Naive B cell (primary cell): ENCODE measurements at regions not wholly inside any gene's neighbourhood (a gene's known extent, or its start where the extent isn't known, plus 50 kb on each side); places are given as distances from the start of the nearest gene placed in this dataset.

Experiments
- ATAC-seq, 2 donors: fragments of 150-1000 bp; cut with Tn5 transposase; 2 replicates each; pipeline ENCODE4 v1.10.0; 2021; ENCODE audit warnings: low read depth in 2 of 2, mild to moderate bottlenecking in 2 of 2, moderate library complexity in 2 of 2
- DNase-seq: peaks from one replicate; pipeline ENCODE4 v3.0.0; 2022
- H3K27ac Mint-ChIP-seq, 6 donors: one replicate each; pipeline ENCODE4 v1.8.0; 2020 to 2022; ENCODE audit warnings: mild to moderate bottlenecking in 6 of 6, mixed read lengths in 6 of 6, moderate library complexity in 5 of 6, inconsistent platforms in 2 of 6
- H3K27me3 Mint-ChIP-seq, 3 donors: one replicate each; pipeline ENCODE4 v1.8.0; 2021 to 2022; ENCODE audit warnings: mixed read lengths in 3 of 3, mild to moderate bottlenecking in 1 of 3
- H3K36me3 Mint-ChIP-seq, 2 donors: one replicate each; pipeline ENCODE4 v1.8.0; 2020 to 2022; ENCODE audit warnings: mixed read lengths in 2 of 2, inconsistent platforms in 1 of 2, mild to moderate bottlenecking in 1 of 2
- H3K4me1 Mint-ChIP-seq, 3 donors: one replicate each; pipeline ENCODE4 v1.8.0; 2020 to 2022; ENCODE audit warnings: mixed read lengths in 3 of 3, inconsistent platforms in 1 of 3, mild to moderate bottlenecking in 1 of 3, moderate library complexity in 1 of 3
- H3K4me3 Mint-ChIP-seq, 8 donors: one replicate each; pipeline ENCODE4 v1.8.0; 2020 to 2022; ENCODE audit warnings: mild to moderate bottlenecking in 8 of 8, mixed read lengths in 8 of 8, moderate library complexity in 8 of 8, inconsistent platforms in 2 of 8
- H3K9me3 Mint-ChIP-seq, 7 donors: one replicate each; pipeline ENCODE4 v1.8.0; 2020 to 2022; ENCODE audit warnings: mixed read lengths in 7 of 7, mild to moderate bottlenecking in 5 of 7, inconsistent platforms in 2 of 7, moderate library complexity in 1 of 7

- no peaks in the 10 kb centered on the region for H3K4me1 Mint-ChIP-seq
- no peaks in the 10 kb centered on the region for H3K36me3 Mint-ChIP-seq
- DNase-seq (no peak), ATAC-seq (no peak)
- peak overlapping the region in 1 of 6 donors; percentile 58 for H3K27ac Mint-ChIP-seq
- peaks cover 0 to 2% (median 0%) of the 10 kb centered on the region in 7 donors for H3K9me3 Mint-ChIP-seq
- H3K4me3 Mint-ChIP-seq: no peak overlapping the region
- peaks cover 0 to 8% (median 4%) of the 10 kb centered on the region in 3 donors for H3K27me3 Mint-ChIP-seq
Observed at GRCh38 chr1:119293797-119294196, 74.8 kb upstream of the HAO2 start.

- H3K9me3 Mint-ChIP-seq: peaks cover 0 to 2% (median 0%) of the 10 kb centered on the region in 7 donors
- DNase-seq (no peak), ATAC-seq (no peak)
- H3K4me1 Mint-ChIP-seq: no peaks in the 10 kb centered on the region
- H3K36me3 Mint-ChIP-seq: no peaks in the 10 kb centered on the region
- H3K4me3 Mint-ChIP-seq: no peak overlapping the region
- peaks cover 4 to 11% (median 8%) of the 10 kb centered on the region in 3 donors for H3K27me3 Mint-ChIP-seq
- no peak overlapping the region for H3K27ac Mint-ChIP-seq
Observed at GRCh38 chr1:119294199-119294598, 74.4 kb upstream of the HAO2 start.

GRCh38 chr1:119294722-119295121 lies 73.9 kb upstream of the HAO2 start:
- no peak for DNase-seq
- peaks cover 9 to 16% (median 12%) of the 10 kb centered on the region in 3 donors for H3K27me3 Mint-ChIP-seq
- no peaks in the 10 kb centered on the region for H3K4me1 Mint-ChIP-seq
- H3K27ac Mint-ChIP-seq: no peak overlapping the region
- H3K4me3 Mint-ChIP-seq: no peak overlapping the region
- no peaks in the 10 kb centered on the region for H3K36me3 Mint-ChIP-seq
- peaks cover 0 to 2% (median 0%) of the 10 kb centered on the region in 7 donors for H3K9me3 Mint-ChIP-seq
- no peak for ATAC-seq

GRCh38 chr1:119298687-119299303 lies 69.8 kb upstream of the HAO2 start:
- DNase-seq: no peak
- no peaks in the 10 kb centered on the region for H3K36me3 Mint-ChIP-seq
- no peak for ATAC-seq
- peaks cover 13 to 25% (median 22%) of the 10 kb centered on the region in 3 donors for H3K27me3 Mint-ChIP-seq
- H3K4me1 Mint-ChIP-seq: no peaks in the 10 kb centered on the region
- no peak overlapping the region for H3K4me3 Mint-ChIP-seq
- H3K9me3 Mint-ChIP-seq: no peaks in the 10 kb centered on the region
- no peak overlapping the region for H3K27ac Mint-ChIP-seq

GRCh38 chr1:119302011-119302410 lies 66.6 kb upstream of the HAO2 start:
- DNase-seq (no peak), ATAC-seq (no peak)
- no peak overlapping the region for H3K27ac Mint-ChIP-seq
- no peak overlapping the region for H3K4me3 Mint-ChIP-seq
- H3K4me1 Mint-ChIP-seq: no peaks in the 10 kb centered on the region
- peaks cover 0 to 2% (median 0%) of the 10 kb centered on the region in 7 donors for H3K9me3 Mint-ChIP-seq
- peaks cover 13 to 24% (median 18%) of the 10 kb centered on the region in 3 donors for H3K27me3 Mint-ChIP-seq
- H3K36me3 Mint-ChIP-seq: no peaks in the 10 kb centered on the region

GRCh38 chr1:119308130-119308700 lies 60.4 kb upstream of the HAO2 start:
- no peaks in the 10 kb centered on the region for H3K36me3 Mint-ChIP-seq
- H3K9me3 Mint-ChIP-seq: peaks cover 0 to 4% (median 0%) of the 10 kb centered on the region in 7 donors
- H3K27me3 Mint-ChIP-seq: peaks cover 15 to 33% (median 30%) of the 10 kb centered on the region in 3 donors

GRCh38 chr1:119308806-119309205 lies 59.8 kb upstream of the HAO2 start:
- no peaks in the 10 kb centered on the region for H3K4me1 Mint-ChIP-seq
- peaks cover 16 to 30% (median 29%) of the 10 kb centered on the region in 3 donors for H3K27me3 Mint-ChIP-seq
- no peak overlapping the region for H3K4me3 Mint-ChIP-seq
- no peak for ATAC-seq
- H3K36me3 Mint-ChIP-seq: no peaks in the 10 kb centered on the region
- DNase-seq: no peak
- H3K9me3 Mint-ChIP-seq: peaks cover 0 to 4% (median 2%) of the 10 kb centered on the region in 7 donors
- no peak overlapping the region for H3K27ac Mint-ChIP-seq

More at GRCh38 chr1:119308130-119308700, 60.4 kb upstream of the HAO2 start:
- ATAC-seq (no peak), DNase-seq (no peak)
- no peak overlapping the region for H3K4me3 Mint-ChIP-seq
- no peak overlapping the region for H3K27ac Mint-ChIP-seq
- no peaks in the 10 kb centered on the region for H3K4me1 Mint-ChIP-seq

GRCh38 chr1:119310301-119310700 lies 58.3 kb upstream of the HAO2 start:
- no peak overlapping the region for H3K4me3 Mint-ChIP-seq
- H3K27me3 Mint-ChIP-seq: peaks cover 30 to 35% (median 30%) of the 10 kb centered on the region in 3 donors
- H3K36me3 Mint-ChIP-seq: no peaks in the 10 kb centered on the region
- peaks cover 0 to 4% (median 2%) of the 10 kb centered on the region in 7 donors for H3K9me3 Mint-ChIP-seq
- no peak overlapping the region for H3K27ac Mint-ChIP-seq
- ATAC-seq: no peak
- DNase-seq: no peak
- H3K4me1 Mint-ChIP-seq: no peaks in the 10 kb centered on the region

GRCh38 chr1:119312500-119312899 lies 56.1 kb upstream of the HAO2 start:
- Mint-ChIP-seq H3K27ac (no peak overlapping the region), H3K4me1 (no peaks in the 10 kb centered on the region), H3K27me3 (peaks cover 28 to 30% (median 30%) of the 10 kb centered on the region in 3 donors), H3K4me3 (no peak overlapping the region), H3K36me3 (no peaks in the 10 kb centered on the region), H3K9me3 (peaks cover 0 to 4% (median 0%) of the 10 kb centered on the region in 7 donors)
- no peak for DNase-seq
- no peak for ATAC-seq

GRCh38 chr1:119314001-119314796 lies 54.4 kb upstream of the HAO2 start:
- Mint-ChIP-seq H3K27me3 (peaks cover 17 to 30% (median 18%) of the 10 kb centered on the region in 3 donors), H3K36me3 (no peaks in the 10 kb centered on the region), H3K27ac (no peak overlapping the region), H3K4me1 (no peaks in the 10 kb centered on the region), H3K4me3 (no peak overlapping the region), H3K9me3 (peaks cover 0 to 3% (median 0%) of the 10 kb centered on the region in 7 donors)
- DNase-seq (no peak), ATAC-seq (no peak)

- H3K4me3 Mint-ChIP-seq: no peak overlapping the region
- peaks cover 0 to 3% (median 0%) of the 10 kb centered on the region in 7 donors for H3K9me3 Mint-ChIP-seq
- no peak for DNase-seq
- no peak overlapping the region for H3K27ac Mint-ChIP-seq
- no peak for ATAC-seq
- H3K36me3 Mint-ChIP-seq: no peaks in the 10 kb centered on the region
- H3K4me1 Mint-ChIP-seq: no peaks in the 10 kb centered on the region
- peaks cover 5 to 20% (median 6%) of the 10 kb centered on the region in 3 donors for H3K27me3 Mint-ChIP-seq
Observed at GRCh38 chr1:119316870-119317416, 51.6 kb upstream of the HAO2 start.

- no peak for DNase-seq
- no peak overlapping the region for H3K4me3 Mint-ChIP-seq
- peaks cover 6 to 15% (median 11%) of the 10 kb centered on the region in 3 donors for H3K27me3 Mint-ChIP-seq
- ATAC-seq: no peak
- no peak overlapping the region for H3K27ac Mint-ChIP-seq
- no peaks in the 10 kb centered on the region for H3K36me3 Mint-ChIP-seq
- no peaks in the 10 kb centered on the region for H3K4me1 Mint-ChIP-seq
- no peaks in the 10 kb centered on the region for H3K9me3 Mint-ChIP-seq
Observed at GRCh38 chr1:119318466-119319309, 49.9 kb upstream of the HAO2 start.
